Epithelial cell of proximal tubule (primary cell): ENCODE measurements at regions not wholly inside any gene's neighbourhood (a gene's known extent, or its start where the extent isn't known, plus 50 kb on each side); places are given as distances from the start of the nearest gene placed in this dataset.
"Not testable (repeated sequence)": the region's sequence is repeated elsewhere in the genome, so short reads cannot be mapped to it uniquely, and the experiment has no call there.

Experiments used
- DNase-seq: peaks from one replicate; pipeline ENCODE4 v3.0.0-alpha.2; 2011; ENCODE audit warnings: low read depth
- H3K4me3 ChIP-seq: 2 replicates; pipeline ENCODE4 v1.5.1; 2011; ENCODE audit warnings: low read depth, mild to moderate bottlenecking, low read length
- TF ChIP-seq, protein P1 (sequence below): conservative IDR thresholded peaks from 2 replicates; pipeline ENCODE4 v1.5.1; 2012; ENCODE audit warnings: low read depth, mild to moderate bottlenecking, low read length

DNA sequence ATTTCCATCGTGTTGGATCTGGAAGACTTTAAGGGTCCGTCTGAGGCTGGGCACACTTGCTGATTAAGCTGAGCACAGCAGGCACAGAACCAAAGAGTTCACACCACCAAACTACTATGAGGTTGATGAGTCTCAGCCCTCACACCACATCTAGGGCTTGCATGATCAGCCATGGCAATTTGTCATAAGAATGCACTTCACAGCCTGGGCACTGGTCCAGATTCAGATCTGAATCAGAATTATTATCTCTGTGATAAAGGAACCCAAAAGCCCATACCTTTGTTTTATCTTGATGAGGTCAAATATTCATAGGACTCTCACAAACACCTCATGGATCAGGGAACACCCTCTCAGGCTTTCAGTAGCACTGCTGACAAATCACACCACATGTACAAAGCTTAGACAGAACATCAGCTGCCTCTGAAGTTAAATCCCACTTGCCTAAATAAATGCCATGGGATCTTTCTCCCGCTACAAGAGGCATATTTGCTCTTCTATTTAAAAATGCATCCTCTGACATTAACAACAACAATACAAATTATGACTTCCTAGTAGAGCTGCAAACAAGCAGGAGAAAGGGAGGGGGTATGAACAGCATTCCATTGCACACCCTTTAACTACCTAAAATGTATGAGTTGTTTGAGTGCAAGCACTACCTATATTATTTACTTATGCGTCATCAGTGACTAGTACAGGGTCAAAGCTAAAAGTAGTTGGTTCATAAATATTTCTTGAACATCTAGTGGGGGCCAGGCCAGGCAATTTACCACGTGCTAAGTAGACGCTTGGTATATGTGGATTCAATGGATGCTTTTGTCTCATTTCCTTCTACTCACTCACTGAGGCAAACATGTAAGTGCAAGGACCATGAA, 186.3 kb upstream of the FGF13 start:
- TF ChIP-seq, protein P1, sequence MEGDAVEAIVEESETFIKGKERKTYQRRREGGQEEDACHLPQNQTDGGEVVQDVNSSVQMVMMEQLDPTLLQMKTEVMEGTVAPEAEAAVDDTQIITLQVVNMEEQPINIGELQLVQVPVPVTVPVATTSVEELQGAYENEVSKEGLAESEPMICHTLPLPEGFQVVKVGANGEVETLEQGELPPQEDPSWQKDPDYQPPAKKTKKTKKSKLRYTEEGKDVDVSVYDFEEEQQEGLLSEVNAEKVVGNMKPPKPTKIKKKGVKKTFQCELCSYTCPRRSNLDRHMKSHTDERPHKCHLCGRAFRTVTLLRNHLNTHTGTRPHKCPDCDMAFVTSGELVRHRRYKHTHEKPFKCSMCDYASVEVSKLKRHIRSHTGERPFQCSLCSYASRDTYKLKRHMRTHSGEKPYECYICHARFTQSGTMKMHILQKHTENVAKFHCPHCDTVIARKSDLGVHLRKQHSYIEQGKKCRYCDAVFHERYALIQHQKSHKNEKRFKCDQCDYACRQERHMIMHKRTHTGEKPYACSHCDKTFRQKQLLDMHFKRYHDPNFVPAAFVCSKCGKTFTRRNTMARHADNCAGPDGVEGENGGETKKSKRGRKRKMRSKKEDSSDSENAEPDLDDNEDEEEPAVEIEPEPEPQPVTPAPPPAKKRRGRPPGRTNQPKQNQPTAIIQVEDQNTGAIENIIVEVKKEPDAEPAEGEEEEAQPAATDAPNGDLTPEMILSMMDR: no peak
- DNase-seq: no peak
- no peak overlapping the region for H3K4me3 ChIP-seq

DNA sequence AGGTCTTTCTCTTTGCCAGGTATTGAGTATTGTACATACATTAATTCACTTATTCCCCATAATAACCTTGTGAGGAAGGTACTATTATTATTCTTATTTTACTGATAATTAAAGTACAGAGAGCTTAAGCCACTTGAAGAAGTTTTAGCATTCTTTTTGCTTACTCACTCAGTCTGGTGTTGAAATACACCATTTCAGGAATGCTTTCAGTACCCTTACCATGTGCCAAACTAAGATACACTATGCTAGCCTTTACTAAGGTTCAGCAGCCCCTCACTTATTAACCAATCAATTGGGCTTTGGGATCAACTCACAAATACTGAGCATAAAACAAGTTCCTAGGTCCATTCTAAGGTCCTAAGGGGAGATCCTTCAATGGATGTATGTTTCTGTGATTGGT, 179.0 kb upstream of the FGF13 start:
- peak; percentile 59 for DNase-seq
- H3K4me3 ChIP-seq: no peak overlapping the region
- TF ChIP-seq, protein P1: no peak

DNA sequence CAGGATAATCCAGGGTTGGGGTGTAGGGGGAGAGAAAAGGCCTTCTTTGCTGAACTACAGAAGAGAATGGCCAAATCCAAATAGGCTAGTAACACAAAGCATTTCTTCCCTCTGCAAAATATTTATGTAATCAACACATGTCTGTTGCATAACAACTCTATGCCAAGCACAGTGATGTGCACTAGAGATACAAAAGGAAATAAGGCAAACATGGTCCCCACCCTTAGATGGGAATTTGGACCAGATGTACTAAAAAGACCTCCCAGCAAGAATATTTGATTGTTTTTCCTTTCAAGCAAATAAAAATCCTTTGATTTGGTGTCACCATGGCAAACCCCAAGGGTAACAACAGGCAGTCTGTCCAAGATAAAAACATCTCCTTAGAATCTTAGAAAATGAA, 177.6 kb upstream of the FGF13 start:
- DNase-seq: no peak
- TF ChIP-seq, protein P1: no peak
- no peak overlapping the region for H3K4me3 ChIP-seq

DNA sequence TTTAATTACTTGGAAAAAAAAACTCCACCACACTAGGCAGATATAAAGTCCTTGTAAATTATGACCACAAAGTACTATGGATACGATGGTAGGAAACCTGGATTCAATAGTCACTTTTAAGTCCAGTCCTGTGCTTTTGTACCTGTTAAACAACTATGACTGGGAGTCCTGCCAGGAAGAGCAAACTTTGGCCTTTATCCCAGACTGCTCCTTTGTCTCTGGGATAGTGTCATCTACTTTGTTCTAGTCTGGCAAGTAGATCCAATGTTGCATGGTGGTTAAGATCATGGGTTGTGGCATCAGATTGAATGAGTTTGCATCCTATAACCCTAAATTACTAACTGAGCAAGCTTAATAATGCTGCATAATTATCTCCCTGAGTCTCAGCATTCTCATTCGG, 175.3 kb upstream of the FGF13 start:
- no peak overlapping the region for H3K4me3 ChIP-seq
- peak; percentile 48 for DNase-seq
- TF ChIP-seq, protein P1: no peak

DNA sequence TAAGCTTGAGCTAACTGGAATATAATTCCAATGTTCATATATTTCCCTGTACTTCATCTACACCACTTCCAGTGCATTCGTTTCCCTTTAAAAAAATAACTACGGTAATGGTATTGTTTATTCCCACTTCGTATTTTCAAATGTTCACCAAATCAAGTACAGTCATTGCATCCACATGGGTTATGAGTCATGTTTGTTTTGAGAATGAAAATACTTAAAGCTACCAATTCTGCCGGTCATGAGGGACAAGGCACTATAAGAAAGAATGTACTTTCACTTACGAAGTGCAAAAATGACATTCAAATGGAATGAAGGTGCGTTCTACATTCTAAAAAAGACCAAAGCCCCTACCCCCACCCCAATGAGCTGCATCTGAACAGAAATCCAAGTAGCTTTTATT, 174.4 kb upstream of the FGF13 start:
- H3K4me3 ChIP-seq: no peak overlapping the region
- TF ChIP-seq, protein P1: no peak
- no peak for DNase-seq

DNA sequence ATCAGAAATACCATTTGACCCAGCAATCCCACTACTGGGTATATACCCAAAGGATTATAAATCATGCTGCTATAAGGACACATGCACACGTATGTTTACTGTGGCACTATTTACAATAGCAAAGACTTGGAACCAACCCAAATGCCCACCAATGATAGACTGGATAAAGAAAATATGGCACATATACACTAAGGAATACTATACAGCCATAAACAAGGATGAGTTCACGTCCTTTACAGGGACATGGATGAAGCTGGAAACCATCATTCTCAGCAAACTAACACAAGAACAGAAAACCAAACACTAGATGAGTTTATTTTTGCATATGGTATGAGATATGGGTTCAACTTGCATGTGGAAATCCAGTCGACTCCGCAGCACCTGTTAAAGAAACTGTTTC, 168.8 kb upstream of the FGF13 start:
- H3K4me3 ChIP-seq: not testable (repeated sequence)

DNA sequence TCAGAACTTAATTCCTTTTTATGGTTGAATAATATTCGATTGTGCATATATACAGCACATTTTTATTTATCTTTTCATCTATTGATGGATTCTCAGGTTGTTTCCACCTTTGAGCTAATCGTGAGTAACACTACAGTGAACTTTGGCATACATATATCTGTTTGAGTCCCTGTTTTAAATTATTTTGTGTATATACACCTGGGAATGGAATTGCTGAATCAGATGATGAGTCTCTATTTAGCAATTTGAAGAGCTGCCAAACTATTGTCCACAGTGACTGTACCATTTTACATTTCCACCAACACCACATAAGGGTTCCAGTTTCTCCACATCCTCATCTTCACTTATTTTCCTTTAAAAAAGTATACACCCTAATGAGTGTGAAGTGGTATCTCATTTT, 166.2 kb upstream of the FGF13 start:
- DNase-seq: no peak
- TF ChIP-seq, protein P1: no peak
- no peak overlapping the region for H3K4me3 ChIP-seq

More for the DNA sequence above, 168.8 kb upstream of the FGF13 start:
- DNase-seq: not testable (repeated sequence)
